HG03066 (cell line): ENCODE measurements at regions not wholly inside any gene's neighbourhood (a gene's known extent, or its start where the extent isn't known, plus 50 kb on each side); places are given as distances from the start of the nearest gene placed in this dataset.
"Not testable (repeated sequence)": the region's sequence is repeated elsewhere in the genome, so short reads cannot be mapped to it uniquely, and the experiment has no call there.

ENCODE experiments used
- ATAC-seq: cut with Tn5 transposase; IDR thresholded peaks from one replicate; pipeline ENCODE4 v1.9.1; 2021; ENCODE audit warnings: low read depth; ENCODE audit not compliant: unreplicated experiment

DNA sequence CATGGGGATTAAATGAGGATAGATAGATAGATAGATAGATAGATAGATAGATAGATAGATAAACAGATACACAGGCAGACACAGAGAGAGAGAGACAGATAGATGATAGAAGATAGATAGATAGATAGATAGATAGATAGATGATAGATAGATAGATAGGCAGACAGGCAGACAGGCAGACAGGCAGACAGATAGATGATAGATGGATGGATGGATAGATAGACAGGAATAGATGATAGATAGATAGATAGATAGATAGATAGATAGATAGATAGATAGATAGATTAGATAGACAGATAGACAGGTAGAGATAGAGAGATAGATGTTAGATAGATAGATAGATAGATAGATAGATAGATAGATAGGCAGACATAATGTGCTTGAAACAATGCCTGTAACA, 137.3 kb downstream of the MED10 start:
- not testable (repeated sequence) for ATAC-seq

- no peak for ATAC-seq
These were observed 141.4 kb downstream of the MED10 start for GRCh38 chr5:6236858-6237481.

DNA sequence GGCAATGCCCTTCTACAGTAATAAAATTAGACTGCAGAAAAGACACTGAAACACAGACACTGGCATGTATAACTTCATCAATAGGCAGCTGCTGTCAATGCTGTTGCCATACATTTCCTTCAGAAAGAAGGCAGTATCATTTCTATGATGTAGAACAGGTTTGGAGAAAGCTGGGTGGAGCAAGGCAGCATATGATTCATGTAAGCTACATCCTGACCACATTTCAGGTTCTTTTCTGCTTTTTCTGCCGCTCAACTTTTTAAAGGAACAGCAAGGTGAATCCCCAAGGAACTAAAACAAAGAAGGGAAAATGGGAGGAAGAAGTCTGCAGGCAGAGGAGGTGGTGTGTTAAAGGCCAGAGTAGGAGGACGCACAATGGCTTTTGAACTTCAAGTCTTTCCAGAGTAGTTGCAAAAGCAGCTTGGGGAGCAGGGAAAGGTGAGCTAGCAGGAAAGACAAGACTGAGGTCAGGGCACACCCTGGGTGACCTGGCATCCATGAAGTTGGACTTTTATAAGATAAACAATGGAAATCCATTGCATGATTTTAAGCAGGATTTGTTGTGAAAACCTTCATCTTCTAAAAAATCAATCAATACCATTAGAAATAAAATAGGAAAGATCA, 142.1 kb downstream of the MED10 start:
- no peak for ATAC-seq

DNA sequence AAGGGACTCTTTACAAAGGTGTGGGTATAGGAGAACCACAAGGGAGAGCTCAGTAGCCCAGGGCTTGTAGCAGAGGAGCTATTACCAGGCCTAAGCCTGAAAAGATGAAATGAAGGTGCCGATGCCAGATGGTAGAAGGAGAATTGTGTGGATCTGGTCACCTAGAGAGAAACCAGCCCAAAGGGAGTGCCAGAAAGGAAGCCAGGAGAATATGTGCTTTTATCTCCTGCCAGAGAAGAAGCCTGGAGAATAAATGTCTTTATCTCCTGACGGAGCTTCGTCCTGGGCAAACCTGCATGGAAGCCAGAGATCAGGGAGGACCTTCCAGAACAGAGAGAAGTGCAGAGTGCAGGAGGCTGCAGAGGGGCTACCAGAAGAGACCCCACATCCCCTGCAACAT, 142.6 kb downstream of the MED10 start:
- ATAC-seq = no peak

DNA sequence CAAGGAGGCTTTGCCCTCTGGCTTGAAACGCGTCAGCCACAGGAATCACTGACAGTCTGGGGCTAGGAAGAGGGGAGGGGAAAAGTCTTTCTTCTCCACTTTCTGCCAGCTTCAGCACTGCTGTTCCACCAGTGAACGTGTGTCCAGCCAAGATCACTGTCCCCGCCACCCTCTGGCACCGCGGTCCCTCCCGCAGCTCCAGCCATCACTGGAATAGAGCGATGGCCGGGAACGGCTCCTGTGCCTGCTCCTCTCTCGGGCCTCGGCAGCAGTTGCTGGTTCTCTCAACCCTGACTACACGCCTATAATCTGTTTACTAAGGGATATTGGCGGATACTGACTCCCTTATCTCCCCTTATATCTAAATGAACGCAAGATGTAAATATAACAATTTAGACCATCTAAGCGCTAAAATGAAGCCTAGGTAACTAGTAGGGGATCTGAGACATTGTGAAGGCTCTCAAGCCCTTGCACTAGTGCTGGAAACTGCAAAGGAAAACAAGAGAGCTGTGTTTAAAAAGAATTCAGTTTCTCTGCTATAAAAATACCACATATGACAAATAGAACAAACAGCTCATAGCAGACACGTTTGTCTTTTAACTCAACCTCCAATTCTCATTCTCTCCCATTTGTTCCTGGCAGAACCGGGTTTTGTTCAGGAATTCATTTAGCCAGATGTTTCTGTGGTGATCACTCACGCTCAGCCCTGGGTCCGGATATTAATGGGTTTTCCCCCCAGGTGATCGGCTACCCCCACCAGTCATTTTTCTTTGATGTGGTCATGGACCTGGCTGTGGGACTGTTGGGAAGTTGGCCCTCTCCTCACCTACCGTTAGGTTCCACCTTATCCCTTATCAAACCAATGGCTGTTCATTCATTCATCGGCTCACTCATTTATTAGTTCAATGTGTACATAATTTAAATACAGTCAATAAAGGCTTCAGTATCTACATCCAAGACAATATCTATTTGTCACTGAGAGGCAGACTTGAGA, 149.8 kb downstream of the MED10 start:
- ATAC-seq = no peak

- ATAC-seq = no peak
These were observed 153.2 kb downstream of the MED10 start for GRCh38 chr5:6225121-6225607.

GRCh38 chr5:6224406-6224805, 153.9 kb downstream of the MED10 start:
- no peak for ATAC-seq

- no peak for ATAC-seq
These were observed 155.4 kb downstream of the MED10 start for GRCh38 chr5:6222899-6223298.

GRCh38 chr5:6222121-6222520, 156.2 kb downstream of the MED10 start:
- no peak for ATAC-seq

DNA sequence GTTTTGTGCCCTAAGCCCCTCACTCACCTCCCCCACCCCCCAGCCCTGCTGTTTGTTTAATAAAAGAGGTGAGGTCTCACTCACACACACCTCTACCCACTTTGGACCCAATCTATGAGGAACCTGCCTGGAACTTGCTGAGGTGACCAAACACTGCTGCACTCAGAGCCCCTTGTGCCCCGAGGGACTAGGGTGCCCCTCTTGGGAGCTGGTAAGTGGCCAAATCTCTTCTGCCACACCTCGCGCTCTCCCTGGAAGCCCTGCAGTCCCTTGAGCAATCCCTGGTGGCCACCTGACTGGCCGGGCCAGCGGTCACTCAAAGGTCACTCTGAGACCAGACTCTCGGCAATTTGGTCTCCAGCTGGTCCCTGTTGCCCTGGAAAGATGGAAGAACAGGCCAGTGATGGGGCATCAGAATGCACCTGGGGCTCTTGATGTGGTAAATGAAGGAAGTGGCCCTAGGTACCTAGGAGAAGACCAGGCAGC, 157.2 kb downstream of the MED10 start:
- ATAC-seq = no peak

DNA sequence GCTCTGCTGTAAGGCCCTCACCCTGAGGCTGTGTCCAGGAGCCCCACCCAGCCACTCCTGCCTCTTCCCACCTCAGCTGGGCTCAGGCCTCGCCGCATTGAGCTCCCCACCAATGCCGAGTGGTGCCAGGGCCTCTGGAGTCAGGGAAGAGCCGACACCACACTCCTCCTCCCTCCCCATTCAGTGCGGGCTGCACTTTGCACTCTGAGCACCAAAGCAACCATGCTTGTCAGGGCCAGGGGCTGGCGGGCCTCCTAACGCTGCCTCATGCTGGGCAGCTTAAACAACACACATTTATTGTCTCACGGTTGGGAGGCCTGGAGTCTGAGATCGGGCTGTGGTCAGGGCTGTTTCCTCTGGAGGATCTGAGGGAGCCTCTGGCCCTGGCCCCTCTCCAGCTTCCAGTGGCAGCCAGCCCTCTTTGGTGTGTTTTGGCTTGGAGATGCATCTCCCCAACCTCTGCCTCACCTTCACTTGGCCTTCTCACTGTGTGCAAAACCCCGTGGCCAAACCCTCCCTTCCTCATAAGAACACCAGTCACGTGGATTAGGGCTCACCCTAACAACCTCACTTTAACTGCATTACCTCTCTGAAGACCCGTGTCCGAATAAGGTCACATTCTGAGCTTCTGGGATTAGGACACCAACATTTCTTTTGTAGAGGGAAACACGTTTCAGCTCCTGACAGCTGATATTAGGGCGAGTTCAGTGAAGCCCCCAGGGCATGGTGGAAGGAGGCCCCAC, 157.8 kb downstream of the MED10 start:
- no peak for ATAC-seq

- ATAC-seq = no peak
These were observed 159.8 kb downstream of the MED10 start for GRCh38 chr5:6218517-6218916.

GRCh38 chr5:6218116-6218515, 160.2 kb downstream of the MED10 start:
- ATAC-seq = no peak

- ATAC-seq = no peak
These were observed 161.8 kb downstream of the MED10 start for GRCh38 chr5:6216471-6217075.

DNA sequence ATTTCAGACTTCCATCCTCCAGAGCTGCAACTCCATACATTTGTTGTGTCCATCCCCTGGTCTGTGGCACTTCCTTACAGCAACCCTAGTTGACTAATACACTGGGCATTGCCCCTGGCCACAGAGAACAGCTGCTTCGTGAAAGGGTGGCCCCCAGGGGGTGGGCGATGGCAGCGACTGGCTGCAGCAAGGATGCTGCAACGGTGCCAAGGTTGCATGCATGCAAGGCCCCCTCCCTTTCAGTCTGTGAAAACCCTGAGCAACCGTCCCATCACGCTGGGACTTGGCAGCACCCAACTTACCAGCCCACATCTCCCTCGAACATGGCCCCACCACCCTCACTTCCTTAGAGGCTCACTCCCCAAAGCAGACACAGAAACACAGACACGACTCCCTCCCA, 162.5 kb downstream of the MED10 start:
- no peak for ATAC-seq

DNA sequence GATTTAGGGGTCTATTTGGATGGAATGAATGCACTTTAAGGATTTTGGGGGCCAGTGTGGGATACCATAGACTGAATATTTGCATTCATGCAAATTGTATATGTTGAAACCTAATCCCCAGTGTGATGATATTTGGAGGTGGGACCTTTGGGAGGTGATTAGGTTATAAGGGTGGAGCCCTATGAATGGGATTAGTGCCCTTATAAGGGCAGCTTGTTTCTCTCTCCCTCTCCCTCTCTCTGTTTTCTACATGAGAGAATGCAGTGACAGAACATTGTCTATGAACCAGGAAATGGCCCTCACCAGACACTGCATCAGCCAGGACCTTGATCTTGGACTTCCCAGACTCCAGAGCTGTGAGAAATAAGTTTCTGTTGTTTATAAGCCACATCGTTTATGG, 166.1 kb downstream of the MED10 start:
- ATAC-seq = no peak

GRCh38 chr5:6206501-6206900, 171.8 kb downstream of the MED10 start:
- no peak for ATAC-seq

DNA sequence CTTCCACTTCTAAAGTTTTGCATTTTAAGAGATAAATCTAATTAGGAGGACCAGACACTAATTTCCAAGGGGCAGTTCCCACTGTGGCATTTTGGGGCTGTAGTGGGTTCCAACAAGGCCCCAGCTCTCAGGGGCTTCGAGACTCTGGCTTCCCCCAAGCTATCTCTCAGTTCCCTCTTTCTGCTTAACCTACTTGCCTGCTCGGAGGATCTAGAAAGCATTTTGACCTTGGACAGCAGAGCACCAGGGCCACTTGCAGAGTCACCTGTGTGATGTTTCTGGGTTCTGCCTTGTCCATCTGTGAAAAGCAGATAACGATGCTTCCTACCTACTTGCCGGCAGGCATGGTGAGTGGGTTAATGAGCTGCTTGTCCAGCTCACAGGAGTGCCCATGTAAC, 175.4 kb downstream of the MED10 start:
- no peak for ATAC-seq

- ATAC-seq = no peak
These were observed 176.0 kb downstream of the MED10 start for GRCh38 chr5:6202149-6202967.
